CD14-positive monocyte (primary cell): ENCODE measurements at regions not wholly inside any gene's neighbourhood (a gene's known extent, or its start where the extent isn't known, plus 50 kb on each side); places are given as distances from the start of the nearest gene placed in this dataset.

Experiments used
- DNase-seq, 3 donors: peaks; one replicate each; pipeline ENCODE4 v3.0.0-alpha.2; 2011 to 2022
- H2AFZ ChIP-seq: 2 replicates; pipeline ENCODE4 v1.6.0; 2012; ENCODE audit warnings: mild to moderate bottlenecking, low read depth, low read length, inconsistent platforms; ENCODE audit not compliant: insufficient read depth, poor library complexity, severe bottlenecking
- H3K27ac ChIP-seq, 2 donors: 1 replicate in 1 of 2; 2 replicates in 1 of 2; pipeline ENCODE4 v1.5.1; 2012 to 2013; ENCODE audit warnings: low read length in 2 of 2, control low read depth in 1 of 2, inconsistent platforms in 1 of 2, low read depth in 1 of 2, mild to moderate bottlenecking in 1 of 2
- H3K27me3 ChIP-seq, 2 donors: one replicate each; pipeline versions ENCODE4 v1.6.0 to v1.6.1; 2011 to 2013; ENCODE audit warnings: low read length in 2 of 2; ENCODE audit not compliant: control insufficient read depth in 2 of 2, insufficient read depth in 2 of 2
- H3K36me3 ChIP-seq, 2 donors: replicated peaks in 1 of 2; 1 replicate in 1 of 2; 2 replicates in 1 of 2; pipeline versions ENCODE4 v1.5.1 to v1.6.1; 2012 to 2013; ENCODE audit warnings: low read length in 2 of 2, control low read depth in 1 of 2, inconsistent platforms in 1 of 2, mild to moderate bottlenecking in 1 of 2; ENCODE audit not compliant: insufficient read depth in 2 of 2, control insufficient read depth in 1 of 2
- H3K4me1 ChIP-seq, 2 donors: 1 replicate in 1 of 2; 2 replicates in 1 of 2; pipeline versions ENCODE4 v1.5.1 to v1.6.1; 2012 to 2013; ENCODE audit warnings: low read length in 2 of 2, control low read depth in 1 of 2, inconsistent platforms in 1 of 2, mild to moderate bottlenecking in 1 of 2, moderate library complexity in 1 of 2; ENCODE audit not compliant: insufficient read depth in 2 of 2, control insufficient read depth in 1 of 2
- H3K4me2 ChIP-seq: replicated peaks from 2 replicates; pipeline ENCODE3; 2012; ENCODE audit warnings: low read length, moderate library complexity, mild to moderate bottlenecking; ENCODE audit not compliant: poor library complexity, severe bottlenecking; ENCODE audit errors: extremely low read depth
- H3K4me3 ChIP-seq, 3 experiments: fragments of 200-600 bp in 1 of 3; sonication (generic) in 1 of 3; replicated peaks in 1 of 3; 1 replicate in 2 of 3; 2 replicates in 1 of 3; pipeline ENCODE4 v1.5.1; 2011 to 2013; ENCODE audit warnings: low read length in 3 of 3, mild to moderate bottlenecking in 3 of 3, control low read depth in 2 of 3, low read depth in 2 of 3, inconsistent platforms in 1 of 3, moderate library complexity in 1 of 3
- H3K79me2 ChIP-seq: 2 replicates; pipeline ENCODE4 v1.6.0; 2012; ENCODE audit warnings: mild to moderate bottlenecking, control low read depth, inconsistent platforms, low read length, moderate library complexity; ENCODE audit not compliant: insufficient read depth
- H3K9ac ChIP-seq: 2 replicates; pipeline ENCODE4 v1.6.0; 2017; ENCODE audit warnings: low read length, mild to moderate bottlenecking; ENCODE audit not compliant: insufficient read depth, poor library complexity, severe bottlenecking
- H3K9me3 ChIP-seq, 2 donors: replicated peaks in 1 of 2; 1 replicate in 1 of 2; 2 replicates in 1 of 2; pipeline versions ENCODE4 v1.5.1 to v1.6.1; 2012 to 2013; ENCODE audit warnings: low read length in 2 of 2, control low read depth in 1 of 2; ENCODE audit not compliant: control insufficient read depth in 1 of 2, insufficient read depth in 1 of 2
- H4K20me1 ChIP-seq: 2 replicates; pipeline ENCODE4 v1.6.0; 2012; ENCODE audit warnings: mild to moderate bottlenecking, low read length, control low read depth, moderate library complexity; ENCODE audit not compliant: insufficient read depth
- H3K27ac Mint-ChIP-seq, 7 donors: one replicate each; pipeline ENCODE4 v1.8.0; 2020; ENCODE audit warnings: mild to moderate bottlenecking in 7 of 7, mixed read lengths in 7 of 7, moderate library complexity in 6 of 7, inconsistent platforms in 2 of 7
- H3K27me3 Mint-ChIP-seq, 3 donors: one replicate each; pipeline ENCODE4 v1.8.0; 2021 to 2022; ENCODE audit warnings: low read depth in 3 of 3, mild to moderate bottlenecking in 3 of 3, mixed read lengths in 3 of 3, moderate library complexity in 3 of 3, inconsistent platforms in 1 of 3
- H3K36me3 Mint-ChIP-seq, 2 donors: one replicate each; pipeline ENCODE4 v1.8.0; 2020; ENCODE audit warnings: mixed read lengths in 2 of 2, inconsistent platforms in 1 of 2, mild to moderate bottlenecking in 1 of 2
- H3K4me1 Mint-ChIP-seq: one replicate; pipeline ENCODE4 v1.8.0; 2020; ENCODE audit warnings: mild to moderate bottlenecking, mixed read lengths
- H3K4me3 Mint-ChIP-seq, 2 donors: one replicate each; pipeline ENCODE4 v1.8.0; 2020; ENCODE audit warnings: mild to moderate bottlenecking in 2 of 2, mixed read lengths in 2 of 2, moderate library complexity in 1 of 2
- H3K9me3 Mint-ChIP-seq, 7 donors: one replicate each; pipeline ENCODE4 v1.8.0; 2020 to 2022; ENCODE audit warnings: mixed read lengths in 7 of 7, mild to moderate bottlenecking in 6 of 7, moderate library complexity in 6 of 7, inconsistent platforms in 2 of 7
- CTCF ChIP-seq: fragments of 200-600 bp; IDR thresholded peaks from one replicate; pipeline ENCODE4 v1.8.0; 2022; ENCODE audit warnings: antibody characterized with exemption, mild to moderate bottlenecking
- WGBS: methylation state at CpG from one replicate; pipeline ENCODE4 v1.1.5; 2013; ENCODE audit warnings: missing lambda C conversion rate; ENCODE audit not compliant: insufficient coverage; 5-methylcytosine and 5-hydroxymethylcytosine counted together
- intact Hi-C, 2 donors: fragments of 100-400 bp; cut with micrococcal nuclease; formaldehyde crosslinking; loops; one replicate each; pipeline versions ENCODE4 v1.15.0 to v1.15.1; 2023

- Histone ChIP-seq H4K20me1 (no peaks in the 10 kb centered on the region), H3K36me3 (no peaks in the 10 kb centered on the region), H3K9ac (no peak overlapping the region), H3K27me3 (no peaks in the 10 kb centered on the region), H3K9me3 (peaks cover 3 to 9% of the 10 kb centered on the region in 2 donors), H3K27ac (no peak overlapping the region), H3K4me3 (no peak overlapping the region), H2AFZ (no peak overlapping the region), H3K79me2 (no peaks in the 10 kb centered on the region), H3K4me2 (no peak overlapping the region), H3K4me1 (no peaks in the 10 kb centered on the region)
- H3K27ac Mint-ChIP-seq = no peak overlapping the region
- TF ChIP-seq CTCF = no peak
- peaks cover 0 to 9% (median 6%) of the 10 kb centered on the region in 7 donors for H3K9me3 Mint-ChIP-seq
- H3K4me1 Mint-ChIP-seq = no peaks in the 10 kb centered on the region
- intact Hi-C loops = no loop called here
- H3K36me3 Mint-ChIP-seq = no peaks in the 10 kb centered on the region
- H3K4me3 Mint-ChIP-seq = no peak overlapping the region
- no peaks in the 10 kb centered on the region for H3K27me3 Mint-ChIP-seq
- DNase-seq = no peak
- WGBS = 87% methylated on average over 2 of the region's 2 CpGs
These were observed 1064.9 kb downstream of the TTLL7 start for GRCh38 chr1:82934074-82934473.

- Histone ChIP-seq H3K4me1 (no peaks in the 10 kb centered on the region), H3K9ac (no peak overlapping the region), H3K9me3 (peaks cover 3 to 7% of the 10 kb centered on the region in 2 donors), H3K27me3 (no peaks in the 10 kb centered on the region), H2AFZ (no peak overlapping the region), H3K4me3 (no peak overlapping the region), H3K27ac (no peak overlapping the region), H4K20me1 (no peaks in the 10 kb centered on the region), H3K36me3 (no peaks in the 10 kb centered on the region), H3K79me2 (no peaks in the 10 kb centered on the region), H3K4me2 (no peak overlapping the region)
- no peak for TF ChIP-seq CTCF
- no peaks in the 10 kb centered on the region for H3K27me3 Mint-ChIP-seq
- no peak overlapping the region for H3K4me3 Mint-ChIP-seq
- H3K9me3 Mint-ChIP-seq = peaks cover 0 to 6% (median 2%) of the 10 kb centered on the region in 7 donors
- no CpG with 5 or more reads among the region's 2 CpGs for WGBS
- no peaks in the 10 kb centered on the region for H3K4me1 Mint-ChIP-seq
- intact Hi-C loops = no loop called here
- H3K27ac Mint-ChIP-seq = peak overlapping the region in 1 of 7 donors; percentile 23
- DNase-seq = no peak
- no peaks in the 10 kb centered on the region for H3K36me3 Mint-ChIP-seq
These were observed 1066.2 kb downstream of the TTLL7 start for GRCh38 chr1:82932727-82933126.
